SK-N-SH (cell line): ENCODE measurements at regions not wholly inside any gene's neighbourhood (a gene's known extent, or its start where the extent isn't known, plus 50 kb on each side); places are given as distances from the start of the nearest gene placed in this dataset.

Experiments used
- CTCF ChIA-PET: fragments of 300-600, 350-600 bp; formaldehyde crosslinking; extraction: SDS; loops from one replicate; lab custom pipeline; 2021; lab: Yijun Ruan, JAX
- POLR2A ChIA-PET: fragments of 350-600 bp; sonication (Branson Sonifier 250); formaldehyde crosslinking; extraction: SDS; loops from one replicate; lab custom pipeline; 2020; ENCODE audit warnings: antibody characterized with exemption, inconsistent platforms; lab: Yijun Ruan, JAX
- DNase-seq: peaks from one replicate; pipeline ENCODE4 v3.0.0; 2012
- H2AFZ ChIP-seq: fragments of 200-600 bp; sonication (generic); 2 replicates; pipeline ENCODE4 v1.8.1; 2016; ENCODE audit warnings: antibody characterized with exemption, mild to moderate bottlenecking, low read depth
- H3F3A ChIP-seq: fragments of 200-600 bp; sonication (generic); replicated peaks from 2 replicates; pipeline ENCODE3; 2016; ENCODE audit warnings: antibody characterized with exemption, mild to moderate bottlenecking; ENCODE audit not compliant: insufficient read depth
- H3K27ac ChIP-seq, 2 experiments: fragments of 200-500 bp in 1 of 2; fragments of 200-600 bp in 1 of 2; sonication (Bioruptor generic) in 1 of 2; sonication (generic), shearing (Covaris generic) in 1 of 2; 2 replicates each; pipeline versions ENCODE4 v1.5.1 to v1.6.1; 2014 to 2016; ENCODE audit warnings: low read depth in 2 of 2, inconsistent platforms in 1 of 2, low read length in 1 of 2, mild to moderate bottlenecking in 1 of 2, mixed read lengths in 1 of 2
- H3K27me3 ChIP-seq: fragments of 200-600 bp; sonication (generic), shearing (Covaris generic); 2 replicates; pipeline ENCODE4 v1.6.1; 2016; ENCODE audit warnings: mixed run types; ENCODE audit not compliant: insufficient read depth
- H3K36me3 ChIP-seq, 2 experiments: fragments of 200-500 bp in 1 of 2; fragments of 200-600 bp in 1 of 2; sonication (Bioruptor generic) in 1 of 2; sonication (generic) in 1 of 2; replicated peaks in 1 of 2; 2 replicates each; pipeline versions ENCODE3 to v1.5.1; 2014 to 2016; ENCODE audit warnings: low read length in 1 of 2, mild to moderate bottlenecking in 1 of 2; ENCODE audit not compliant: insufficient read depth in 2 of 2, control insufficient read depth in 1 of 2
- H3K4me1 ChIP-seq, 2 experiments: fragments of 200-500 bp in 1 of 2; fragments of 200-600 bp in 1 of 2; sonication (Bioruptor generic) in 1 of 2; sonication (generic), shearing (Covaris generic) in 1 of 2; 2 replicates each; pipeline versions ENCODE4 v1.5.1 to v1.6.1; 2014 to 2016; ENCODE audit warnings: low read depth in 1 of 2, low read length in 1 of 2, mixed run types in 1 of 2; ENCODE audit not compliant: insufficient read depth in 2 of 2, control insufficient read depth in 1 of 2
- H3K4me2 ChIP-seq: fragments of 200-600 bp; sonication (generic), shearing (Covaris generic); 2 replicates; pipeline ENCODE4 v1.6.1; 2017; ENCODE audit warnings: mixed run types
- H3K4me3 ChIP-seq, 2 experiments: fragments of 200-500 bp in 1 of 2; fragments of 200-600 bp in 1 of 2; sonication (Bioruptor generic) in 1 of 2; sonication (generic), shearing (Covaris generic) in 1 of 2; 2 replicates each; pipeline versions ENCODE4 v1.5.1 to v1.8.1; 2014 to 2016; ENCODE audit warnings: low read depth in 2 of 2, inconsistent platforms in 1 of 2, low read length in 1 of 2, mild to moderate bottlenecking in 1 of 2, mixed read lengths in 1 of 2, moderate library complexity in 1 of 2
- H3K79me2 ChIP-seq: fragments of 200-600 bp; sonication (generic); 2 replicates; pipeline ENCODE4 v1.8.1; 2017; ENCODE audit warnings: mild to moderate bottlenecking; ENCODE audit not compliant: insufficient read depth
- H3K9ac ChIP-seq: fragments of 200-600 bp; sonication (generic); 2 replicates; pipeline ENCODE4 v1.6.1; 2017; ENCODE audit warnings: mixed run types
- H3K9me2 ChIP-seq: fragments of 200-600 bp; sonication (generic); 2 replicates; pipeline ENCODE4 v1.6.1; 2017; ENCODE audit warnings: mixed run types
- H3K9me3 ChIP-seq: fragments of 200-600 bp; sonication (generic); 2 replicates; pipeline ENCODE4 v1.6.1; 2017; ENCODE audit warnings: mixed run types, mild to moderate bottlenecking, moderate library complexity
- H4K20me1 ChIP-seq: fragments of 200-600 bp; sonication (generic); 2 replicates; pipeline ENCODE4 v1.6.1; 2017; ENCODE audit warnings: mild to moderate bottlenecking, mixed run types; ENCODE audit not compliant: insufficient read depth
- EZH2phosphoT487 ChIP-seq: fragments of 200-600 bp; sonication (generic); IDR thresholded peaks from 2 replicates; pipeline ENCODE4 v1.6.1; 2017; ENCODE audit warnings: low read depth, mixed run types, mild to moderate bottlenecking, antibody characterized with exemption, moderate library complexity, borderline replicate concordance
- FOSL2 ChIP-seq: IDR thresholded peaks from 2 replicates; pipeline ENCODE4 v1.4.0; 2012; ENCODE audit warnings: low read depth, mild to moderate bottlenecking, moderate library complexity, borderline replicate concordance
- FOXM1 ChIP-seq: IDR thresholded peaks from 2 replicates; pipeline ENCODE4 v1.4.0; 2012; ENCODE audit warnings: low read depth, mild to moderate bottlenecking
- GABPA ChIP-seq: IDR thresholded peaks from 2 replicates; pipeline ENCODE4 v1.4.0; 2012; ENCODE audit warnings: low read depth, mild to moderate bottlenecking
- GATA2 ChIP-seq: sonication (generic); formaldehyde crosslinking; IDR thresholded peaks from 2 replicates; pipeline ENCODE4 v1.5.0; 2020; ENCODE audit warnings: mild to moderate bottlenecking, missing genetic modification reagents
- IRF3 ChIP-seq: fragments of 150-350 bp; IDR thresholded peaks from 2 replicates; pipeline ENCODE4 v1.6.1; 2016; ENCODE audit warnings: mild to moderate bottlenecking, low read depth, low read length
- JUND ChIP-seq: IDR thresholded peaks from 2 replicates; pipeline ENCODE4 v1.4.0; 2012
- MXI1 ChIP-seq: IDR thresholded peaks from 2 replicates; pipeline ENCODE4 v1.6.1; 2012; ENCODE audit warnings: mild to moderate bottlenecking, low read depth, low read length, improper control_type of control experiment
- RAD21 ChIP-seq: IDR thresholded peaks from 2 replicates; pipeline ENCODE4 v1.6.1; 2012; ENCODE audit warnings: mild to moderate bottlenecking, low read length
- RXRA ChIP-seq: IDR thresholded peaks from 2 replicates; pipeline ENCODE4 v1.4.0; 2012; ENCODE audit warnings: low read depth, mild to moderate bottlenecking, borderline replicate concordance
- SMC3 ChIP-seq: IDR thresholded peaks from 2 replicates; pipeline ENCODE4 v1.6.1; 2012; ENCODE audit warnings: low read depth, low read length, improper control_type of control experiment
- TCF12 ChIP-seq: IDR thresholded peaks from 2 replicates; pipeline ENCODE4 v1.4.0; 2012
- YY1 ChIP-seq: IDR thresholded peaks from 2 replicates; pipeline ENCODE4 v1.4.0; 2012; ENCODE audit warnings: low read depth, mild to moderate bottlenecking
- WGBS: methylation state at CpG from one replicate; pipeline ENCODE4 v1.1.6; 2017; ENCODE audit warnings: low lambda C conversion rate; 5-methylcytosine and 5-hydroxymethylcytosine counted together
- TF ChIP-seq, protein P1 (sequence below): IDR thresholded peaks from 2 replicates; pipeline ENCODE4 v1.4.0; 2012; ENCODE audit warnings: low read depth, borderline replicate concordance
- TF ChIP-seq, protein P2 (sequence below): IDR thresholded peaks from 2 replicates; pipeline ENCODE4; 2012

DNA sequence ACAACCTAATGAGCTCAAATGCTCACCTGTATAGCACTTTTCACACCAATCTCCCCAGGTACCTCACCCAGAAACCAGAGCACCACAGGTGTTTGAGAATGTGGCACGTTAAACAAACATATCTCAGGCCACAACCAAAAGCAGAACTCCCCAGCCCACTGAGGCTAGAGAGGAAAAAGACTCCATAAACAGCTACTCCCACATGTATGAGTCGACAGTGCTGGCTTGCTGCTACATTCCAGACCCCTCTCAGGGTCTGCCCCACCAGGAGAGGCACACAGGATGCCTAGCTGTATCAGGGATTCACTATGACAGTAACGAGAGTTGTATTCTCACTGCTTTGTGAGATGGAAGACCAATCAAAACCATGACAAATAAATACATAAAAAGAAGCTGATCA, 242.6 kb upstream of the ARID1B start (continued):
- TF ChIP-seq EZH2phosphoT487 (no peak), FOXM1 (no peak), TCF12 (no peak), IRF3 (no peak)
- TF ChIP-seq, all 33 proteins: peak for 0

DNA sequence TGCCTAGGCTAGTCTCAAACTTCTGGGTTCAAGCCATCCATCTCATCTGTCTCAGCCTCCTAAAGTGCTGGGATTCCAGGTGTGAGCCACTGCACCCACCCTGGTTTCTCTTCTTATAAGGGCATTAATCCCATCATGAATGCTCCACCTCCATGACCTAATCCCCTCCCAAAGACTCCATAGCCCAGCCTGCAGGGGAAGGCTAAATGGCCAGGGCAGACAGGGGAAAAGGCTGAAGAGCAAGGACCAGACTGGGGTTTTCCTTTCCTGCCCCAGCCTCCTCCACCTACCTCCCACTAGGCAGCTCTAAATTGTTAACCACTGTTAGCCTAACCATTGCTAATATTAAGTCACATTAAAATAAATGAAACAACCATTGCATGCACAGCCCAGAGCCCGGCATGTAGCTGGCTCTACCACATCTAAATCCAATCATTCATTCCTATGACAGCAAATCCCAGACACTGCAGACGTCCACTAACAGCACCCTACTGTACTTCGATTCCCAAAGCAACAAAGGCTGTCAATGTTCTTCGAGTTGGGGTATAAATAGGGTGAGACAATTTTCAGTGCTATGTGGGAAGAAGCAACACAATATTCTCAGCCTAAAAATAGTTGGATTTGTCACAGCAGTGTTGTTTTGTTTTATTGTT, 243.2 kb upstream of the ARID1B start:
- no peak overlapping the region for H3K27ac ChIP-seq
- H3K4me3 ChIP-seq = no peak overlapping the region
- H3K9me2 ChIP-seq = no peaks in the 10 kb centered on the region
- CTCF ChIA-PET = no interaction called here
- TF ChIP-seq GATA2 = no peak
- TF ChIP-seq MXI1 = no peak
- no peak for TF ChIP-seq RAD21
- TF ChIP-seq JUND = no peak
- no peak for TF ChIP-seq RXRA
- no peak for TF ChIP-seq YY1
- no peak for TF ChIP-seq SMC3
- no peak for TF ChIP-seq EZH2phosphoT487
- TF ChIP-seq, protein P1, sequence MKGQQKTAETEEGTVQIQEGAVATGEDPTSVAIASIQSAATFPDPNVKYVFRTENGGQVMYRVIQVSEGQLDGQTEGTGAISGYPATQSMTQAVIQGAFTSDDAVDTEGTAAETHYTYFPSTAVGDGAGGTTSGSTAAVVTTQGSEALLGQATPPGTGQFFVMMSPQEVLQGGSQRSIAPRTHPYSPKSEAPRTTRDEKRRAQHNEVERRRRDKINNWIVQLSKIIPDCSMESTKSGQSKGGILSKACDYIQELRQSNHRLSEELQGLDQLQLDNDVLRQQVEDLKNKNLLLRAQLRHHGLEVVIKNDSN = no peak
- TF ChIP-seq, protein P2, sequence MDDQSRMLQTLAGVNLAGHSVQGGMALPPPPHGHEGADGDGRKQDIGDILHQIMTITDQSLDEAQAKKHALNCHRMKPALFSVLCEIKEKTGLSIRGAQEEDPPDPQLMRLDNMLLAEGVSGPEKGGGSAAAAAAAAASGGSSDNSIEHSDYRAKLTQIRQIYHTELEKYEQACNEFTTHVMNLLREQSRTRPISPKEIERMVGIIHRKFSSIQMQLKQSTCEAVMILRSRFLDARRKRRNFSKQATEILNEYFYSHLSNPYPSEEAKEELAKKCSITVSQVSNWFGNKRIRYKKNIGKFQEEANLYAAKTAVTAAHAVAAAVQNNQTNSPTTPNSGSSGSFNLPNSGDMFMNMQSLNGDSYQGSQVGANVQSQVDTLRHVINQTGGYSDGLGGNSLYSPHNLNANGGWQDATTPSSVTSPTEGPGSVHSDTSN = no peak
- TF ChIP-seq FOSL2 = no peak
- no peak for TF ChIP-seq GABPA
- TF ChIP-seq, all 33 proteins: peak for 0
- no peaks in the 10 kb centered on the region for H3K79me2 ChIP-seq
- H3K36me3 ChIP-seq = no peaks in the 10 kb centered on the region
- 37% methylated on average over 4 of the region's 4 CpGs for WGBS
- H3K9me3 ChIP-seq = no peaks in the 10 kb centered on the region
- H3K27me3 ChIP-seq = no peaks in the 10 kb centered on the region
- POLR2A ChIA-PET = no interaction called here
- H3K9ac ChIP-seq = no peak overlapping the region
- no peak overlapping the region for H2AFZ ChIP-seq
- no peak for DNase-seq
- no peaks in the 10 kb centered on the region for H4K20me1 ChIP-seq
- no peaks in the 10 kb centered on the region for H3K4me1 ChIP-seq
- no peaks in the 10 kb centered on the region for H3F3A ChIP-seq
- H3K4me2 ChIP-seq = no peak overlapping the region
